ENCODE measurements at regions not wholly inside any gene's neighbourhood (a gene's known extent, or its start where the extent isn't known, plus 50 kb on each side); places are given as distances from the start of the nearest gene placed in this dataset.

DNA sequence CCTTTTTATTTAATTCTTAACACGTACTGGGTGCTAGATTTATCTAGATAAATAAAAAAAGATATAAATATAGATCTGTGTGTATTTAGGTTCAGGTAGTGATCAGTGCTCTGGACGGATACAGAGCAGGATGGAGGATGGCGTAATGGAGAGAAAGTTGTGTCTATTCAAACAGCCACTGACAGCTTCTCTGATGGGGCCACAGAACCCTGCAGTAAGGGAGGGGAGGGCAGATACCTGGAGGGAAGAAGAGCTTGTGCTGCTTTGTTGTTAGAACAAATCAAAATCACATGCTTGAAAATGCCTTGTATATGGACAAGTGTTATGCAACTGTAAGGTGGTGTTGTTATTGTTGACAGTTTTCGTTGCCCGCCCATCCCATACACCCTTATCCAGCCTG is 170.2 kb downstream of the UTP18 start:
- DNase-seq (ENCODE audit: extremely low read depth in 1 of 4, low spot score in 3 of 4) (no peak), ATAC-seq (no peak), FAIRE-seq (no peak)
- no peak overlapping the region for H3K4me3 ChIP-seq
- no peak overlapping the region for H2AFZ ChIP-seq (ENCODE audit: low read depth, low read length)
- no TSS peak for BruUV-seq (replicated peaks)
- no peaks in the 10 kb centered on the region for H3K36me3 ChIP-seq (ENCODE audit: control insufficient read depth, insufficient read depth, low read length)
- no peaks in the 10 kb centered on the region for H3K9me1 ChIP-seq (ENCODE audit: control insufficient read depth, insufficient read depth, low read length)
- no peaks in the 10 kb centered on the region for H3K79me2 ChIP-seq (ENCODE audit: control insufficient read depth, insufficient read depth, low read length)
- H4K20me1 ChIP-seq (replicated peaks; ENCODE audit: control insufficient read depth, insufficient read depth, low read length): no peaks in the 10 kb centered on the region
- H3K27me3 ChIP-seq (ENCODE audit: control insufficient read depth in 2 of 2, insufficient read depth in 2 of 2, low read length in 2 of 2): no peaks in the 10 kb centered on the region
- WGBS (ENCODE audit: insufficient coverage, low coverage, missing lambda C conversion rate): 14% methylated on average over 5 of the region's 5 CpGs
- ChIA-PET POLR2A (no interaction called here), CTCF (ENCODE audit: low intra/inter-chr PET ratio) (no interaction called here)
- no peaks in the 10 kb centered on the region for H3K9me3 ChIP-seq (replicated peaks; ENCODE audit: control insufficient read depth, insufficient read depth, low read depth, low read length)
- no peaks in the 10 kb centered on the region; a peak in 3 of 5 replicates for H3K4me1 ChIP-seq (replicated peaks in 1 of 2; ENCODE audit: control insufficient read depth in 2 of 2, insufficient read depth in 2 of 2, low read length in 2 of 2)
- no peak overlapping the region for H3K27ac ChIP-seq (ENCODE audit: extremely low read depth, low read depth, low read length)
- H3K4me2 ChIP-seq (ENCODE audit: insufficient read depth, low read length): no peak overlapping the region
- TF ChIP-seq ZNF239 (CRISPR knock-in tag; IDR thresholded peaks at IDR 0.05) (no peak), PHF8 (IDR thresholded peaks at IDR 0.05; ENCODE audit: borderline replicate concordance, low read length) (no peak), MAFG (tag; conservative IDR thresholded peaks at IDR 0.05) (no peak), ZNF274 (IDR thresholded peaks at IDR 0.05; ENCODE audit: borderline replicate concordance, low read depth, low read length) (no peak), ZNF184 (CRISPR knock-in tag; IDR thresholded peaks at IDR 0.05) (no peak), SIRT6 (IDR thresholded peaks at IDR 0.05; ENCODE audit: low read depth, low read length) (no peak), LEF1 (IDR thresholded peaks at IDR 0.05) (no peak), ZNF217 (CRISPR knock-in tag; IDR thresholded peaks at IDR 0.05) (no peak), PYGO2 (tag; IDR thresholded peaks at IDR 0.05) (no peak), ZNF830 (CRISPR knock-in tag; IDR thresholded peaks at IDR 0.05) (no peak), E2F3 (CRISPR knock-in tag; IDR thresholded peaks at IDR 0.05) (no peak), FOXA3 (CRISPR knock-in tag; conservative IDR thresholded peaks at IDR 0.05 in 1 of 2, IDR thresholded peaks at IDR 0.05 in 1 of 2) (no peak), STAG1 (CRISPR knock-in tag; IDR thresholded peaks at IDR 0.05; ENCODE audit: borderline replicate concordance) (no peak), RAD51 (IDR thresholded peaks at IDR 0.05; ENCODE audit: borderline replicate concordance, low read depth) (no peak), SAFB2 (IDR thresholded peaks at IDR 0.05; ENCODE audit: borderline replicate concordance, low read depth, low read length, severe bottlenecking) (no peak), CTBP1 (IDR thresholded peaks at IDR 0.05; ENCODE audit: borderline replicate concordance) (no peak), CBFB (CRISPR knock-in tag; IDR thresholded peaks at IDR 0.05) (no peak)
- TF ChIP-seq, protein P1, sequence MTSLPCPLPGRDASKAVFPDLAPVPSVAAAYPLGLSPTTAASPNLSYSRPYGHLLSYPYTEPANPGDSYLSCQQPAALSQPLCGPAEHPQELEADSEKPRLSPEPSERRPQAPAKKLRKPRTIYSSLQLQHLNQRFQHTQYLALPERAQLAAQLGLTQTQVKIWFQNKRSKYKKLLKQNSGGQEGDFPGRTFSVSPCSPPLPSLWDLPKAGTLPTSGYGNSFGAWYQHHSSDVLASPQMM (CRISPR knock-in tag; IDR thresholded peaks at IDR 0.05): no peak
- in situ Hi-C loops (cut with MboI): no loop called here
- intact Hi-C loops (cut with micrococcal nuclease): loop anchor here (5.0 kb wide), 1 partner anchor 58 kb away; no protein-coding TSS in a partner anchor
- H3K9ac ChIP-seq (ENCODE audit: insufficient read depth in 1 of 2, low read depth in 2 of 2, low read length in 2 of 2): no peak overlapping the region
